ENCODE measurements at regions not wholly inside any gene's neighbourhood (a gene's known extent, or its start where the extent isn't known, plus 50 kb on each side); places are given as distances from the start of the nearest gene placed in this dataset.

DNA sequence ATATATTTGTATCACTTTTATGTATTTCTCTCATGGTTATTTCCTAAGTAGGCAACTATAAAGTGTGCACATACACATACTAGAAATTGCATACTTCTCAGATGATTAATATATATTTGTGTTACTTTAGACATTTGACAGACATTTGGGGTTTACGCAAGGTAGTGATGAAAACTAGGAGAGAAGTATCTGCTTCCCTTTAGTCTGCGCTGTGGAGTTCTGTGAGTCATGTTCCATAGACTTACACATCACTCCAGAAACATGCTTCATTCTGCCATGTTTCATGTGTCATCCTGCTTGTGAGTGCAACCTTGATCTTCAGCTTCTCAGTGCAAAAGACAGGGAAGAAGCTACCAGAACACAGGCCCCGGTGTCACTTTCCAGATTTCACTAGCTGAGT is 200.7 kb upstream of the BMP2 start:
- Histone ChIP-seq H3K27me3 (ENCODE audit: control insufficient read depth, low read length) (no peaks in the 10 kb centered on the region), H3K79me2 (ENCODE audit: control insufficient read depth, low read length) (no peaks in the 10 kb centered on the region), H3K4me1 (ENCODE audit: control insufficient read depth, low read length) (no peaks in the 10 kb centered on the region), H3F3A (ENCODE audit: control insufficient read depth, insufficient read depth) (no peaks in the 10 kb centered on the region), H3K36me3 (ENCODE audit: control insufficient read depth, low read length) (no peaks in the 10 kb centered on the region), H3K27ac (ENCODE audit: low read depth, low read length) (no peak overlapping the region), H3K4me3 (ENCODE audit: low read length) (no peak overlapping the region), H3K9me2 (replicated peaks; ENCODE audit: control insufficient read depth, low read length) (no peaks in the 10 kb centered on the region), H4K20me1 (ENCODE audit: control insufficient read depth, insufficient read depth, low read depth, low read length) (no peaks in the 10 kb centered on the region), H3K9me3 (ENCODE audit: control insufficient read depth, insufficient read depth, low read length) (no peaks in the 10 kb centered on the region), H3K4me2 (ENCODE audit: low read length) (no peak overlapping the region)
- TF ChIP-seq, protein P1, sequence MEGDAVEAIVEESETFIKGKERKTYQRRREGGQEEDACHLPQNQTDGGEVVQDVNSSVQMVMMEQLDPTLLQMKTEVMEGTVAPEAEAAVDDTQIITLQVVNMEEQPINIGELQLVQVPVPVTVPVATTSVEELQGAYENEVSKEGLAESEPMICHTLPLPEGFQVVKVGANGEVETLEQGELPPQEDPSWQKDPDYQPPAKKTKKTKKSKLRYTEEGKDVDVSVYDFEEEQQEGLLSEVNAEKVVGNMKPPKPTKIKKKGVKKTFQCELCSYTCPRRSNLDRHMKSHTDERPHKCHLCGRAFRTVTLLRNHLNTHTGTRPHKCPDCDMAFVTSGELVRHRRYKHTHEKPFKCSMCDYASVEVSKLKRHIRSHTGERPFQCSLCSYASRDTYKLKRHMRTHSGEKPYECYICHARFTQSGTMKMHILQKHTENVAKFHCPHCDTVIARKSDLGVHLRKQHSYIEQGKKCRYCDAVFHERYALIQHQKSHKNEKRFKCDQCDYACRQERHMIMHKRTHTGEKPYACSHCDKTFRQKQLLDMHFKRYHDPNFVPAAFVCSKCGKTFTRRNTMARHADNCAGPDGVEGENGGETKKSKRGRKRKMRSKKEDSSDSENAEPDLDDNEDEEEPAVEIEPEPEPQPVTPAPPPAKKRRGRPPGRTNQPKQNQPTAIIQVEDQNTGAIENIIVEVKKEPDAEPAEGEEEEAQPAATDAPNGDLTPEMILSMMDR (IDR thresholded peaks at IDR 0.05; ENCODE audit: low read depth, low read length, poor library complexity, severe bottlenecking), result no peak
- TF ChIP-seq EZH2phosphoT487 (IDR thresholded peaks at IDR 0.05; ENCODE audit: borderline replicate concordance, low read length), result no peak

DNA sequence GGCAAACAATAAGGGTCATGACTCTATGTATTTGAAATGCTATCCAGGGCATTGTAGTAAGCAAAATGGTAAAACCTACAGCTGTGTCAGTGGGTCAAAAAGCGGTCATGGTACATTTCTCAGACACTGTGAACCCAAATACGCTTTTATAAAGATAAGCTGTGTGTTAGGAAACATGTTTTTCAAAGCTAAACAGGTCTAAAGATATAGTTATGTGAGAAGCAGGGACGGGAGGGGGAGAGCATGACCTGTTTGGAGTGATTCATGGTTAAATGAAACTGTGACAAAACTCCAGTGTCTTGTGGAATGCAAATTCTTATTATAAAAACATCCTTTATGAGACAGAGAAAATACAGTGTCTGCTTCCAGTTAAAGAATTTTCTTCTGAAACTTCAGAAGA is 205.4 kb upstream of the BMP2 start:
- Histone ChIP-seq H3K27ac (ENCODE audit: low read depth, low read length) (no peak overlapping the region), H3K4me3 (ENCODE audit: low read length) (no peak overlapping the region), H3K4me1 (ENCODE audit: control insufficient read depth, low read length) (no peaks in the 10 kb centered on the region), H3K4me2 (ENCODE audit: low read length) (no peak overlapping the region), H3K79me2 (ENCODE audit: control insufficient read depth, low read length) (no peaks in the 10 kb centered on the region), H3F3A (ENCODE audit: control insufficient read depth, insufficient read depth) (no peaks in the 10 kb centered on the region), H3K9me3 (ENCODE audit: control insufficient read depth, insufficient read depth, low read length) (no peaks in the 10 kb centered on the region), H3K27me3 (ENCODE audit: control insufficient read depth, low read length) (no peaks in the 10 kb centered on the region), H4K20me1 (ENCODE audit: control insufficient read depth, insufficient read depth, low read depth, low read length) (no peaks in the 10 kb centered on the region), H3K9me2 (replicated peaks; ENCODE audit: control insufficient read depth, low read length) (no peaks in the 10 kb centered on the region), H3K36me3 (ENCODE audit: control insufficient read depth, low read length) (no peaks in the 10 kb centered on the region)
- TF ChIP-seq EZH2phosphoT487 (IDR thresholded peaks at IDR 0.05; ENCODE audit: borderline replicate concordance, low read length), result no peak
- TF ChIP-seq, protein P1 (IDR thresholded peaks at IDR 0.05; ENCODE audit: low read depth, low read length, poor library complexity, severe bottlenecking), result no peak

DNA sequence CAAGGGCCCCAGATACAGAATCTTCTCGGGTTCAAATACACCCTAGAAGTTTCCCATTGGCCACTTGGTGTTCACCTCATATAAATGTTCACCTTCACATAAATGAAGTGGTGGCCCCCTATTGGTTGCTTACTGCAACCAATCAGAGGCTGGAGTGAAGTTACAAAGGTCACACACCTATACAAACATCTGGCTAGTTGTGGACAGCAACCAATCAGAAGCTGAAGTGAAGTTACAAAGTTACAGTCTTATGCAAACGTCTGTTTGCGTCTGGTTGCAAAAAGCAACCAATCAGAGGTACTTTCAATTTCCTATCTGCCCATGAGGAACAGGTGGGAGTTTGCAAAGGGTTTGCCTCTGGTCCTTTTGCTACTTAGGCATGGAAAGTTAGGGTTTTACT is 206.5 kb upstream of the BMP2 start:
- Histone ChIP-seq H3K9me3 (ENCODE audit: control insufficient read depth, insufficient read depth, low read length) (no peaks in the 10 kb centered on the region), H3K4me1 (ENCODE audit: control insufficient read depth, low read length) (no peaks in the 10 kb centered on the region), H3K36me3 (ENCODE audit: control insufficient read depth, low read length) (no peaks in the 10 kb centered on the region), H3K27ac (ENCODE audit: low read depth, low read length) (no peak overlapping the region), H3K4me3 (ENCODE audit: low read length) (no peak overlapping the region), H3K9me2 (replicated peaks; ENCODE audit: control insufficient read depth, low read length) (no peaks in the 10 kb centered on the region), H3F3A (ENCODE audit: control insufficient read depth, insufficient read depth) (no peaks in the 10 kb centered on the region), H3K79me2 (ENCODE audit: control insufficient read depth, low read length) (no peaks in the 10 kb centered on the region), H3K27me3 (ENCODE audit: control insufficient read depth, low read length) (no peaks in the 10 kb centered on the region), H3K4me2 (ENCODE audit: low read length) (no peak overlapping the region), H4K20me1 (ENCODE audit: control insufficient read depth, insufficient read depth, low read depth, low read length) (no peaks in the 10 kb centered on the region)
- TF ChIP-seq, protein P1 (IDR thresholded peaks at IDR 0.05; ENCODE audit: low read depth, low read length, poor library complexity, severe bottlenecking), result no peak
- no peak for TF ChIP-seq EZH2phosphoT487 (IDR thresholded peaks at IDR 0.05; ENCODE audit: borderline replicate concordance, low read length)

DNA sequence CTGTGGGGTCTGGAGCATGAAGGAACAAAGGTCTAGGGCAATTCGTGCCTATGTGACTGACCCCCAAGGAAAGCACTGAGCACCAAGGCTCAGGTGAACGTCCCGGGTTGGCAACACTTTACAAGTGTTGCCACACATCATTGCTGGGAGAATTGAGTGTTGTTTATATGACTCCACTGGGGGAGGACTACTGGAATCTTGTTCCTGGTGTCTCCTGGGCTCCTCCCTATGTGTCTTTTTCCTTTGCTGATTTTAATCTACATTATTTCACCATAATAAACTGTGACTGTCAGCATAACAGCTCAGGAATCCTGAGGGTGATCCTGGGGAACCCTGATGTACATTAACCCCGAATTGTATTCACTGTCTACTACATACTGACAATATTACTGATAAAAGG is 207.7 kb upstream of the BMP2 start:
- no peaks in the 10 kb centered on the region for H4K20me1 ChIP-seq (ENCODE audit: control insufficient read depth, insufficient read depth, low read depth, low read length)
- H3K9me2 ChIP-seq (replicated peaks; ENCODE audit: control insufficient read depth, low read length), result no peaks in the 10 kb centered on the region
- TF ChIP-seq, protein P1 (IDR thresholded peaks at IDR 0.05; ENCODE audit: low read depth, low read length, poor library complexity, severe bottlenecking), result no peak
- TF ChIP-seq EZH2phosphoT487 (IDR thresholded peaks at IDR 0.05; ENCODE audit: borderline replicate concordance, low read length), result no peak
- H3K27me3 ChIP-seq (ENCODE audit: control insufficient read depth, low read length), result no peaks in the 10 kb centered on the region
- no peaks in the 10 kb centered on the region for H3K9me3 ChIP-seq (ENCODE audit: control insufficient read depth, insufficient read depth, low read length)
- no peak overlapping the region for H3K4me2 ChIP-seq (ENCODE audit: low read length)
- no peak overlapping the region for H3K27ac ChIP-seq (ENCODE audit: low read depth, low read length)
- no peaks in the 10 kb centered on the region for H3K36me3 ChIP-seq (ENCODE audit: control insufficient read depth, low read length)
- H3F3A ChIP-seq (ENCODE audit: control insufficient read depth, insufficient read depth), result no peaks in the 10 kb centered on the region
- no peak overlapping the region for H3K4me3 ChIP-seq (ENCODE audit: low read length)
- H3K79me2 ChIP-seq (ENCODE audit: control insufficient read depth, low read length), result no peaks in the 10 kb centered on the region
- H3K4me1 ChIP-seq (ENCODE audit: control insufficient read depth, low read length), result no peaks in the 10 kb centered on the region
